ENCODE measurements at regions not wholly inside any gene's neighbourhood (a gene's known extent, or its start where the extent isn't known, plus 50 kb on each side); places are given as distances from the start of the nearest gene placed in this dataset.

GRCh38 chr12:77493302-77494168 is 337.2 kb upstream of the NAV3 start:
- DNase-seq (ENCODE audit: low read depth): peak; percentile 63

- DNase-seq (ENCODE audit: low read depth): no peak
Measured at GRCh38 chr12:77492536-77492935, 338.2 kb upstream of the NAV3 start.

- no peak for DNase-seq (ENCODE audit: low read depth)
Measured at GRCh38 chr12:77489331-77489970, 341.2 kb upstream of the NAV3 start.

DNA sequence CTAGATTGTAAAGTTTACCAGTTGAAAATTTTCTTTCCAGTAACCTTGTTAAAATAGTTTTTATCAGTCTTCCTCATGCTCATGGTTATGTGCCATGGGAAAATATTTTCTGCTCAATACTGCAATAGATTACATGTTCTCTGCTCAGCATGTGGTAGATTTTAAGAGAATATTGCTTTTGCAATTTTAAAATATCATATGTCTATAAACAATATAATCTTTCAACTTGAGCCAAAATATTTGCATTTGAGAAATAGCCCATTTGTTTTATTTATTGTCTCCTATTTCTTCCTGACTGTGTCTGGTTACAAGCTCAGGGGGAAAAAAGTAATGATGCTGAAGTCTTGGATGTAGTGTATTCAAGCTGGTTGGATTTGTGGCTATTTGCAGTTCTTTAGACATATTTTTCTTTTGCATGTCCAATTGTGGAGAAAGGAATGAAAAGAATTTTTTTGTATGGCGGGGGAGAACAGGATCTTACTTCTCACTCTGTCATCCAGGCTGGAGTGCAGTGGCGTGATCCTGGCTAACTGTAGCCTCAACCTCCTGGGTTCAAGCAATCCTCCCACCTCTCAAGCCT is 342.6 kb upstream of the NAV3 start:
- peak; percentile 9 for DNase-seq (ENCODE audit: low read depth)

- no peak for DNase-seq (ENCODE audit: low read depth)
Measured at GRCh38 chr12:77486872-77487271, 343.8 kb upstream of the NAV3 start.

- no peak for DNase-seq (ENCODE audit: low read depth)
Measured at GRCh38 chr12:77485961-77486854, 344.5 kb upstream of the NAV3 start.

- no peak for DNase-seq (ENCODE audit: low read depth)
Measured at GRCh38 chr12:77481687-77482086, 349.0 kb upstream of the NAV3 start.

DNA sequence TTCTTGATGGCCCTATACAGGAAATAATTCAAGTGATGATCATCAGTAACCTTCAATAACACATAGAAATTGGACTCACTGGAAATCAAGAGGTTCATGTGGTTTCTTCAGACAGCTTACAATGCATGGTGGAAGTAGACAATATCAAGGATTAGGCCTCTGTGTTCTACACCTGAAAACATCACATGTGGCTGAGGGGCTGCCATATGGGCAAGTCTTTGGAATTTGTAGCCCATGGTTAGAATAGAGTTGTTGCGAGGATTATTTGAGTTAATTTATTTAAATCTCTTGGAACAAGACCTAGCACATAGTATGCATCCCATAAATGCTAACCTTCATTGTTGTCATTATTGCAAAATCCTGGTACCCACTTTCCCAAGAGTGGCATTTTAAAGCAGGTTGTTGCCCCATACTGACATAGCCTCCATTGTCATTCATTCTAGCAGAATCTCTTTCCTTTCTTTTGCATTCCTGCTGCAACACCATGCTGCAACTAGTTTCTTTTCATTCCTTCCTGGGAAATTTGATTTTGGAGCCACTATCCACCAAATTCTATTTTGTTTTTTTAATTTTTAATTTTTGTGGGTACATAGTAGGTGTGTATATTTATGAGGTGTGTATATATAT is 352.7 kb upstream of the NAV3 start:
- DNase-seq (ENCODE audit: low read depth): no peak

DNA sequence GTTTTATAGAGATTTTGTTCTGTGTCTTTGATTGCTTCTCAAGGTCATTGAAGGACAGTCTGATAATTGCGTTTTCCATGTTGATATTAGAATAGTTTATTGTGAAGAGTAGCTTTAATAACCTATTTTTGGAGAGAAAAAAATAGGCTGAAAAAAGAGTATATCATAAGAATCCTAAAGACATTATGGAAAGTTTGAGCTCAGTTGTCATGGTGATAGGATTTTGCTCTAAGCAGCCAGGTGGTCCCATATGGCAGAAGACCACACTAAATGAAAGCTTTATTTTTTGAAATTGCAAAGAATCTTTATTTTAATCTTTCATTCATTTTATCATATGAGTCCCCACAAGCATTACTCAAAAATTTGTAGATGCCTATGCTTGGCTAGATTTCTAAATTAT is 358.9 kb upstream of the NAV3 start:
- no peak for DNase-seq (ENCODE audit: low read depth)

- no peak for DNase-seq (ENCODE audit: low read depth)
Measured at GRCh38 chr12:77469578-77470333, 360.9 kb upstream of the NAV3 start.

DNA sequence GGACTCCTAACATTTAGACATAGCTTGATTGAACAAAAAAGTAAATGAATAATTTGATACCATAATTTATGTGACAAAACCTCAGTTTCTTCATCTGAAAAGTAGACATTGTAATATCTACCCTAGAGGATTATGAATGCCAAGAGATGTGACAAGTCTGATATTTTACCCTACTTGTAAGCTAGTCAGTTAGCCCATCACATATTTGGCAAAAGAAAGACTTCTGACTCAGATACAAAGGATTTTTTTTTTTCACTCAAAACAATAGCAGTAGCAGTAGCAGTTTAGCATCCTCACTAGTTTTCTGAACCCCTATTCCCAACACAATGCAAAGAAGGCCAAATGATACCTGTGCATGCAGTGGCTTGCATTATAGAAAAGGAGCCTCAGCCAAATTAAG is 377.3 kb upstream of the E2F7 start:
- no peak for DNase-seq (ENCODE audit: low read depth)

DNA sequence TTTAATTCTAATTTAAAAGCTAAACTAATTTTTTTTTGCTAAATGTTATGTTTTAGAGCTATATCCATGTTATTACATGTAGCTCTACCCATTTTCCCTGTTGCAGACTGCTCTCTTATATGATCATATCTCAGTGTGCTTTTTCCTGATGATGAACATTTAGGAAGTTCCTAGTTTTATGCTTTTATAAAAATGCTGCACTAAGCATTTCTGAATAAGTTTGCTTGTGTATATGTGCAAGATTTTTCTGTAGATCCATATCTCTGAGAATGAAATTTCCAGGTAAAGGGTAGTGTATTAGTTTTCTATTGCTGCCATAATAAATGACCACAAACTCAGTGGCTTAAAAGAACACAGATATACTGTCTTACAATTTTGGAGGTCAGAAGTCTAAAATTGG is 374.4 kb upstream of the E2F7 start:
- no peak for DNase-seq (ENCODE audit: low read depth)

DNA sequence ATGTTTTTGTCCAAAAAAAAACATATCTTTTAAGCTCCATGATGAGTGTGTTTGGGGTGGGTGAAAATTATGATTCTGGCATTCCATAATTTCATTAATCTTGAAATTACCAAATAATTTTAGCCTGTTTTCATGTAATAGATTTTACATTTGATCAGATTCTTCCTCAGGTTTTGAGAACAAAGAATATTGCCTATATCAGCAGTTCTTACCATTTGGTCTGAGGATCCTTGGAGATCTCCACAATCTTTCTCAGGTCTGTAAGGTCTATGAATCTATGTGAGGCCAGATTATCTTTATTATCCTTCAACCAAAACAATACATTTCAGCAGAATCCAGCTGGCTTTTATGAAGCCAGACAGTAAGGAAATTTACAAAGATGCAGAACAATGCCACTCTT is 373.3 kb upstream of the E2F7 start:
- no peak for DNase-seq (ENCODE audit: low read depth)

DNA sequence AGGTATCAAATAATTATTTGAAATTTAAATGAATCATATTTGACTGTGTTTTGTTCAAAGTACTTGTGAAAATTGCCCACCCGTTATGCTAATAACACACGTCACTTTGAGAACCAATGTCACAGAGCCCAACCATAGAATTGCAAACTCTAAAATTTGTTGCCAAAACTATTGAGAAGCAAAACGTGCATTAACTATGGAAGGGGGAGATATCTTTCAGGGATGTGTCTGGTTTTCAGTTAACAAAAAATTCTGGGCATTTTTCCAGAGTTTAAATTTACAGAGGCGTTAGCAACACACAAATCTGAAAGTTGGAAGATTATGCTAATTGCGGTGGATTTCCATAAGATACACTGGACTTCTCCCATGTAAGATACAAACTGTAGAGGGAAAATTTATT is 371.8 kb upstream of the E2F7 start:
- no peak for DNase-seq (ENCODE audit: low read depth)

DNA sequence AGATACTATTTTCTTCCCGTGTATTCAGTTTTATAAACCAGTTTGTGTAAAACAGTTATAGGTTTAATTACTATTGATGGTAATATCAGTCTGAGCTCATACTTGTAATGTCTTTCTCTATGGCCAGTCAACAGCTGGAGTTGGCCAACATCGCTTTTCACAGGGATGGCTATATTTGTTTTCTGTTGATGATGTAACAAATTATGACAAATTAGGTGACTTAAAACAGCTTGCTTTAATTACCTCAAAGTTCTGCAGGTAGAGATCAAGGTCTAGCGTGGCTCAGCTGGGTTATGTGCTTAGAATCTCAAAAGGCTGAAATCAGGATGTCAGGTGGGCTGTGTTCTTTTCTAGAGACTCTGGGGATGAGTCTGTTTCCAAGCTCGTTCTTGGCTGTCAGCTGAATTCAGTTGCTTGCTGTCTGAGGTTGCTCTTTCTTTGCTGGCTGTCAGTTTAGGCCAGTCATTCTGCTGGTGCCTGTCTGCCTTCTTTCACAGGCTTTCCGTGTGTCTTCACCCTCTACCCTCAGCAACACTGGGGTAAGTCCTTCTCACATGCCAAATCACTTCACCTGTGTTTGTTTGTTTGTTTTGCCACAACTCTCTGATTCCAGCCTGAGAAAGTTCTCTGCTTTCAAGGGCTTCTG is 370.2 kb upstream of the E2F7 start:
- no peak for DNase-seq (ENCODE audit: low read depth)

DNA sequence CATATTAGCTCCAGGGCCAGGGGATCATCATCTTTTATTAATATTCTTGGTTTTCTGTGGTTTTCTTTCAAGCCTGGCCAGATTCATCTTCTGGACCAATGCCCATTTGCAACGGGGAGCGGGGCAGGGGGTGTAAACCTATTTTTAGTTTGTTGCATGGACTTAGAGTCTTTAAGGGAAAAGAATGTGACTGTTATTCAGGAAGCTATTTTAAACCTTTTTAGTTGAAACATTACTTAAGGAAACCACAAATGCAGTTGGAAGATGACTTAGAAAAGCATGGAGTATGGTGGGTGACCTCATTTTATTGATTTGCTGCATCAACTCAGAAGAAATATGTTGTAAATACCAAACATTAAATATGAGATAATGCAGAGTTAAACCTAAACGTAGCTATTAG is 368.4 kb upstream of the E2F7 start:
- peak; percentile 20 for DNase-seq (ENCODE audit: low read depth)

DNA sequence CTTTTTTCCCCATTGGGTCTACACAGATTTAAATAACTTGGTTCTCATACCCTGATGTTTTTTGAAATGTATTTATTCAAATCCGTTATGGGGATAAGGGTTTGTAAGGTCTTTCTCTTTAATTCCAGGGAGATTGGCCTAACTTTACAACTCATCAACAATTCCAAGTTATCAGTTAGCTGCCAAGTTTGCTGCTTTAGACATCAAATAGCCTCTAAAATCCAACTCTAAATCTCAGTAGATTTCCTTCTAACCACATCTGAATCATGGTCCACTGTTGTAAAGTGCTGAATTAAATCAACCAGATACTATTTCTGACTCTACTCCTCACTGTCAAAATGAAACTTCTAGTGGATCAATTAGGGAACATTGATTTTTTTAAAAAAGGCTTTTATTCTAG is 364.1 kb upstream of the E2F7 start:
- DNase-seq (ENCODE audit: low read depth): no peak

DNA sequence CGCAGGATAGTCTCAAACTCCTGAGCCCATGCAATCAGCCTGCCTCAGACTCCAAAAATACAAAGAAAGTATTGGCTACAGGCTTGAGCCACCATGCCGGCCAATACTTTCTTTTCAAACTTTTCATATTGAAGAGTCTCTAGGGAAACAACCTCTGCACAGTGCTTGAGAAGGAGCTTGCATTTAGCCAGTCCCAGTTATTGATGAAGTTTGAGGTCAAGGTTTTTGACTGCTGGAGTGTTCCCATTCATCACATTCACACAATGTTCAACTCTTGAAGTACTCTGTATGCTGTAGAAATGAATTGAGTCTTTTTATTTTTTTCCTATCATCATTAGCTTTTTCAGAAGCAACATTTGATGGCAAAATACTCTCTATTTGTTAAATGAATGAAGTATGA is 355.8 kb upstream of the E2F7 start:
- DNase-seq (ENCODE audit: low read depth): no peak

- DNase-seq (ENCODE audit: low read depth): no peak
Measured at GRCh38 chr12:77409551-77409950, 344.2 kb upstream of the E2F7 start.

DNA sequence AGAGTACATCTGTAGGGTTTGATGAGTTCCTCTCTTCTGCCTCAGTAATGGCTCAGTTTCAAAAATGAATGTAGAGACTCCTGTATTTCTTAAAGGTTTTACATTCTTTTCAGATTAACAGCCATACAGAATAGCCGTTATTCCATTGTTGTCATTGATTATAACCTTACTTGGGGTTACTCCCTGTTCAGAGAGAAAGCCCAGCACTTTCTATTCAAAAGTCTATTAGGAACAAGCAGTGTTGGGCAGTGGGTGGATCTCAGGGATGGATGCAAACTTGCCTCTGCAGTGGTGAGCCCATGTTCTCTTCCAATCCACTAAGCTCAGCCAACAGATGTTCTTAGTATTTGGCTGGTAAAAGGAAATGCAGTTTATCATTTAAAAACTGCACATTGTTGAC is 342.6 kb upstream of the E2F7 start:
- no peak for DNase-seq (ENCODE audit: low read depth)

Data from M059J (cell line).